ENCODE measurements at regions not wholly inside any gene's neighbourhood (a gene's known extent, or its start where the extent isn't known, plus 50 kb on each side); places are given as distances from the start of the nearest gene placed in this dataset.
A peak's percentile ranks its signal among the peaks of the same experiment; 100 is the strongest.

DNA sequence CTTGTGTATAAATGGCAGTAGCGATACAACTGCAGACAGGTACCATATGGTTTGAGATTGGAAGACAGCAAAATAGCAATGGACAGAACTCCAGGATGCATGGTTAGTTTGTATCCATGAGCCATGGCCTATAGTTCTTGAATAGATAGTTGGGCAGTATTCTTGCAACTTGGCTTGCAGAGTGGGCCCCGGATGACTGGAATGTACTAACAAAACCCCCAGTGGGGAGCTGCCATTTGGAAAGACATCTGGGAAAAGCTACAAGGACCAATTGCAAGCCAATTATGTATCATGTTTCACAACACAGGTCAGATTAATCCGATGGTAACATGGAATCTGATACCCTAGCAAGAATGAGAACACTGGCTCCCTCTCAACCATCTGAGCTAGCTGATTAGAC is 279.6 kb downstream of the RERGL start:
- no peaks in the 10 kb centered on the region for H3K4me1 Mint-ChIP-seq (ENCODE audit: low read depth, unreplicated experiment)
- POLR2A ChIA-PET, result no interaction called here

DNA sequence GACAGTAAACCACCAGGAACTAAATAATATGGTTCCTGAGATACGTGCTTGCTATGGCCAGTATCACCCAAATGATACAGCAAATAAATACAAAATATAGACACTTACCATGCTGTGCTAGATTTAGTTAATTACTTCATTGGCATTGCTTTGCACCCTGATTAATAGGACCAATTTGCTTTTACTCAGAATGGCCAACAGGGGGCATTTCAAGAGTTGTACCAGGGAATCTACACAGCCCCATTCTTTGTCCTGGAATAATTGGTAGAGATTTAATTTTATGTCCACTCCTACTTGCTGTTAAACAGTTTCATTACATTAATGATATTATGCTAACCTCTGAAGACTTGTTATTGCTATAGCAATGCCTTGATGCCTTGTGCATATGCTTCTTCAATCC is 280.8 kb downstream of the RERGL start:
- Mint-ChIP-seq H3K4me1 (ENCODE audit: low read depth, unreplicated experiment) (no peaks in the 10 kb centered on the region), H3K4me3 (ENCODE audit: unreplicated experiment) (no peak overlapping the region), H3K27ac (ENCODE audit: unreplicated experiment) (no peak overlapping the region), H3K27me3 (ENCODE audit: insufficient read depth, unreplicated experiment) (no peaks in the 10 kb centered on the region), H3K9me3 (ENCODE audit: unreplicated experiment) (peaks cover 10% of the 10 kb centered on the region), H3K36me3 (ENCODE audit: insufficient read depth, unreplicated experiment) (no peaks in the 10 kb centered on the region)
- H3K4me1 ChIP-seq, result no peaks in the 10 kb centered on the region
- H3K9me3 ChIP-seq, result no peaks in the 10 kb centered on the region
- POLR2A ChIA-PET, result no interaction called here
- no TSS peak for BruUV-seq (replicated peaks)
- H3K27me3 ChIP-seq (replicated peaks; ENCODE audit: control insufficient read depth, insufficient read depth, low read length), result no peaks in the 10 kb centered on the region
- H3K4me3 ChIP-seq (ENCODE audit: low read depth, low read length), result no peak overlapping the region
- H3K36me3 ChIP-seq (ENCODE audit: control insufficient read depth, insufficient read depth, low read length), result no peaks in the 10 kb centered on the region
- intact Hi-C loops (cut with micrococcal nuclease; ENCODE audit: unreplicated experiment), result no loop called here
- DNase-seq, result no peak
- CTCF ChIA-PET, result no interaction called here
- TF ChIP-seq, protein P1, sequence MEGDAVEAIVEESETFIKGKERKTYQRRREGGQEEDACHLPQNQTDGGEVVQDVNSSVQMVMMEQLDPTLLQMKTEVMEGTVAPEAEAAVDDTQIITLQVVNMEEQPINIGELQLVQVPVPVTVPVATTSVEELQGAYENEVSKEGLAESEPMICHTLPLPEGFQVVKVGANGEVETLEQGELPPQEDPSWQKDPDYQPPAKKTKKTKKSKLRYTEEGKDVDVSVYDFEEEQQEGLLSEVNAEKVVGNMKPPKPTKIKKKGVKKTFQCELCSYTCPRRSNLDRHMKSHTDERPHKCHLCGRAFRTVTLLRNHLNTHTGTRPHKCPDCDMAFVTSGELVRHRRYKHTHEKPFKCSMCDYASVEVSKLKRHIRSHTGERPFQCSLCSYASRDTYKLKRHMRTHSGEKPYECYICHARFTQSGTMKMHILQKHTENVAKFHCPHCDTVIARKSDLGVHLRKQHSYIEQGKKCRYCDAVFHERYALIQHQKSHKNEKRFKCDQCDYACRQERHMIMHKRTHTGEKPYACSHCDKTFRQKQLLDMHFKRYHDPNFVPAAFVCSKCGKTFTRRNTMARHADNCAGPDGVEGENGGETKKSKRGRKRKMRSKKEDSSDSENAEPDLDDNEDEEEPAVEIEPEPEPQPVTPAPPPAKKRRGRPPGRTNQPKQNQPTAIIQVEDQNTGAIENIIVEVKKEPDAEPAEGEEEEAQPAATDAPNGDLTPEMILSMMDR (IDR thresholded peaks at IDR 0.05; ENCODE audit: insufficient read depth in 1 of 2, low read depth in 1 of 2, low read length in 1 of 2, severe bottlenecking in 1 of 2, unreplicated experiment in 1 of 2), result no peak

More for the DNA sequence above, 279.6 kb downstream of the RERGL start:
- H3K27me3 ChIP-seq (replicated peaks; ENCODE audit: control insufficient read depth, insufficient read depth, low read length), result no peaks in the 10 kb centered on the region
- H3K9me3 Mint-ChIP-seq (ENCODE audit: unreplicated experiment), result peaks cover 8% of the 10 kb centered on the region
- H3K36me3 ChIP-seq (ENCODE audit: control insufficient read depth, insufficient read depth, low read length), result no peaks in the 10 kb centered on the region
- TF ChIP-seq, protein P1 (IDR thresholded peaks at IDR 0.05; ENCODE audit: insufficient read depth in 1 of 2, low read depth in 1 of 2, low read length in 1 of 2, severe bottlenecking in 1 of 2, unreplicated experiment in 1 of 2), result no peak
- H3K36me3 Mint-ChIP-seq (ENCODE audit: insufficient read depth, unreplicated experiment), result no peaks in the 10 kb centered on the region
- H3K4me1 ChIP-seq, result no peaks in the 10 kb centered on the region
- no TSS peak for BruUV-seq (replicated peaks)
- DNase-seq, result no peak
- no peak overlapping the region for H3K4me3 Mint-ChIP-seq (ENCODE audit: unreplicated experiment)
- H3K4me3 ChIP-seq (ENCODE audit: low read depth, low read length), result no peak overlapping the region
- H3K27ac Mint-ChIP-seq (ENCODE audit: unreplicated experiment), result no peak overlapping the region
- CTCF ChIA-PET, result no interaction called here
- no peaks in the 10 kb centered on the region for H3K9me3 ChIP-seq
- no peaks in the 10 kb centered on the region for H3K27me3 Mint-ChIP-seq (ENCODE audit: insufficient read depth, unreplicated experiment)
- intact Hi-C loops (cut with micrococcal nuclease; ENCODE audit: unreplicated experiment), result loop anchor here (10.0 kb wide), 1 partner anchor 1656 kb away; no protein-coding TSS in a partner anchor

DNA sequence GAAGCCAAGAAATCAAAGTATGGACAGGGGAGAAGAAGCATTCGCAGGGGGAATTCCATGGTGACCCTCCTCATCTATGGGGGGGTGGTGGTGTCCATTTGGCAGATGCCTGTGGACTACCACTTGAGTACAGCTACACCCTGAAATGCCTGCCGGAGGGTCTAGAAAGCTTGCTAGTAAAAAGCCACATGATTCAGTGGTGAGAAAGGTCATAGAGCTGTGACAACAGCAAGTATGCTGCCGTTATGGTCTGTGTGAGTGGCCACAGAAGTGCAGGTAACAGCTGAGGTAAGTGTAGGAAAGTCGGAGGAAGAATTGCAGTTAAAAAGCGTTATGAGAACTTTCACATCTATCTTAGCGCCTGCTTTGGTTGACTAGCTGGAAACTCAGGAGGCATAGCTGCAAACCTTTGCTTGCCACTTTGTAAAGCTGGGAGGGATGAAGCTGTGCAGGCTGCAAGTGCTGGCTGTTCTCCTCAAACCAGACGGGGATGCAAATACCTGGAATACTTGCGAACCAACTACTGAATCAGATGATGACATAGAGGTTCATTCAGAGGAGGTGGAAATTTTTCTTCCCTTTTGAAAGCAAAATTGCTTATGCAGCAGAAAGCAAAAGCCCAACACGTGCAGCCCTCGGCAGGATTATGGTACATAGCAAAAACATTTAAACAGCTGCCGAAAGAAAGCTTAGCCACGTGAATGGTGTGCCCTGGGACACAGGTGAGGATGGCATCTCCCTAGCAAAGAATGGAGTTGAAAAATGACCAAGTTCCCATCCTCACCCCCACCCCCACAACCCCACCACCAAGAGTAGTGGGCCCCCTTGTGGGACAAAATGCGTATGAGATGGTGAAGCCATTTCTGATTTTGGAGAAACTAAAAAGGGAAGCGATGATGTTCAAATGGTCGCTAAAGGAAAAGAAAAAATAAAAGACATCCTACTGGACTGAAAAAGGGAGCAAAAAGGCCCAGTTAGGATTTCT is 287.0 kb downstream of the RERGL start:
- H3K27me3 ChIP-seq (replicated peaks; ENCODE audit: control insufficient read depth, insufficient read depth, low read length), result no peaks in the 10 kb centered on the region
- Mint-ChIP-seq H3K9me3 (ENCODE audit: unreplicated experiment) (peaks cover 10% of the 10 kb centered on the region), H3K27me3 (ENCODE audit: insufficient read depth, unreplicated experiment) (no peaks in the 10 kb centered on the region), H3K27ac (ENCODE audit: unreplicated experiment) (no peak overlapping the region), H3K4me1 (ENCODE audit: low read depth, unreplicated experiment) (no peaks in the 10 kb centered on the region), H3K4me3 (ENCODE audit: unreplicated experiment) (no peak overlapping the region), H3K36me3 (ENCODE audit: insufficient read depth, unreplicated experiment) (no peaks in the 10 kb centered on the region)
- peaks cover 3% of the 10 kb centered on the region for H3K9me3 ChIP-seq
- H3K36me3 ChIP-seq (ENCODE audit: control insufficient read depth, insufficient read depth, low read length), result no peaks in the 10 kb centered on the region
- DNase-seq, result peak; percentile 16 to 24
- POLR2A ChIA-PET, result no interaction called here
- CTCF ChIA-PET, result no interaction called here
- intact Hi-C loops (cut with micrococcal nuclease; ENCODE audit: unreplicated experiment), result loop anchor here (5.0 kb wide), 1 partner anchor 124 kb away; no protein-coding TSS in a partner anchor
- no TSS peak for BruUV-seq (replicated peaks)
- no peak overlapping the region for H3K4me3 ChIP-seq (ENCODE audit: low read depth, low read length)
- no peaks in the 10 kb centered on the region for H3K4me1 ChIP-seq
- TF ChIP-seq, protein P1 (IDR thresholded peaks at IDR 0.05; ENCODE audit: insufficient read depth in 1 of 2, low read depth in 1 of 2, low read length in 1 of 2, severe bottlenecking in 1 of 2, unreplicated experiment in 1 of 2), result no peak

All from Caco-2 (cell line).